HepG2 (cell line): ENCODE measurements at regions not wholly inside any gene's neighbourhood (a gene's known extent, or its start where the extent isn't known, plus 50 kb on each side); places are given as distances from the start of the nearest gene placed in this dataset.

ENCODE experiments used
- CCDC6 ChIP-seq: sonication (generic); formaldehyde crosslinking; IDR thresholded peaks from 2 replicates; pipeline ENCODE4 v1.8.1; 2022; ENCODE audit warnings: mild to moderate bottlenecking, missing genetic modification reagents, moderate library complexity
- EZH2 ChIP-seq: conservative IDR thresholded peaks from 2 replicates; pipeline ENCODE4 v1.6.1; 2012; ENCODE audit warnings: mild to moderate bottlenecking, low read depth, low read length, moderate library complexity
- GABPA ChIP-seq, 2 experiments: IDR thresholded peaks; 2 replicates each; pipeline ENCODE4 v1.6.1; 2011 to 2016; ENCODE audit warnings: low read depth in 2 of 2, low read length in 1 of 2, missing biosample characterization in 1 of 2, missing genetic modification characterization in 1 of 2
- PHF5A ChIP-seq: IDR thresholded peaks from one replicate; pipeline ENCODE4 v1.6.1; 2018; ENCODE audit warnings: low read depth, missing genetic modification reagents; ENCODE audit not compliant: unreplicated experiment
- POLR2A ChIP-seq, 2 experiments: IDR thresholded peaks; 2 replicates each; pipeline ENCODE4 v1.6.1; 2011; ENCODE audit warnings: low read depth in 2 of 2, low read length in 2 of 2, mild to moderate bottlenecking in 1 of 2, moderate library complexity in 1 of 2; ENCODE audit not compliant: insufficient read depth in 1 of 2

GRCh38 chr4:124432500-124432899, 280.0 kb downstream of the ANKRD50 start:
- no peak for TF ChIP-seq GABPA (IDR thresholded peaks at IDR 0.05; ENCODE audit: low read depth, low read length)
- TF ChIP-seq GABPA (CRISPR knock-in tag; IDR thresholded peaks at IDR 0.05; ENCODE audit: low read depth), result no peak
- TF ChIP-seq CCDC6, result no peak
- TF ChIP-seq EZH2, result no peak
- TF ChIP-seq PHF5A (CRISPR knock-in tag), result no peak
- TF ChIP-seq POLR2A (IDR thresholded peaks at IDR 0.05; ENCODE audit: insufficient read depth in 1 of 2, low read depth in 2 of 2, low read length in 2 of 2), result no peak
